Mesodermal cell (in vitro differentiated cells): ENCODE measurements at regions not wholly inside any gene's neighbourhood (a gene's known extent, or its start where the extent isn't known, plus 50 kb on each side); places are given as distances from the start of the nearest gene placed in this dataset.

Experiments
- H3K27ac ChIP-seq: 2 replicates; pipeline ENCODE4 v1.7.0; 2013; ENCODE audit warnings: mild to moderate bottlenecking, low read depth, low read length, moderate library complexity; ENCODE audit not compliant: severe bottlenecking
- H3K36me3 ChIP-seq: 2 replicates; pipeline ENCODE4 v1.7.1; 2013; ENCODE audit warnings: mild to moderate bottlenecking, low read length, moderate library complexity; ENCODE audit not compliant: control insufficient read depth, insufficient read depth
- H3K4me1 ChIP-seq: one replicate; pipeline ENCODE4 v1.7.1; 2013; ENCODE audit warnings: mild to moderate bottlenecking, low read length; ENCODE audit not compliant: insufficient read depth, control insufficient read depth, poor library complexity, severe bottlenecking
- H3K4me3 ChIP-seq: 2 replicates; pipeline ENCODE4 v1.7.0; 2013; ENCODE audit warnings: low read length, control low read depth, mild to moderate bottlenecking; ENCODE audit not compliant: insufficient read depth, poor library complexity, severe bottlenecking; ENCODE audit errors: extremely low read depth
- H3K9me3 ChIP-seq: 2 replicates; pipeline ENCODE4 v1.7.1; 2013; ENCODE audit warnings: mild to moderate bottlenecking, low read length, moderate library complexity; ENCODE audit not compliant: control insufficient read depth
- WGBS, 2 experiments: methylation state at CpG; one replicate each; pipeline ENCODE4 v1.1.5; 2013; ENCODE audit warnings: missing lambda C conversion rate in 2 of 2; ENCODE audit not compliant: insufficient coverage in 2 of 2; 5-methylcytosine and 5-hydroxymethylcytosine counted together

DNA sequence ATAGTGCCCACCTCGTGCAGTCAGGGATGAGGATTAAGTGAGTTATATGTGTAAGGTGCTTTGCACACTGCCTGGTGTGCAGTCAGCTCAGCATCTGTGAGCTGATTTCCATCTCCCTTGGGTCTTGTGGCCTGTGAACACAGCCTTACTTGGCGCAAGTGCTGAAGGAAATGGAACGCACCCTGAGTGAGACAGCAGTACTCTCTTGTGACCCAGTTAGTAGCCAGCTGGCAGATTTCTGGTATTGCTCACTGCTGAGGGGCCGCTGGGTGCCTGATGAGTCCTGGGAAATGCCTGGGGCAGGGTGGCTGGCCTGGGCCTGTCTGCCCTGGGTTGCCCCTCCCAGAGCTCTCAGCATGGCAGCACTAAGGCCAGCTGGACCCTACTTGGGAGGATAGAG, 90.9 kb upstream of the BOD1 start:
- Histone ChIP-seq H3K4me1 (no peaks in the 10 kb centered on the region), H3K27ac (no peak overlapping the region), H3K9me3 (no peaks in the 10 kb centered on the region), H3K4me3 (no peak overlapping the region), H3K36me3 (no peaks in the 10 kb centered on the region)
- 92 to 95% methylated on average over 4 of the region's 4 CpGs for WGBS, 2 experiments

DNA sequence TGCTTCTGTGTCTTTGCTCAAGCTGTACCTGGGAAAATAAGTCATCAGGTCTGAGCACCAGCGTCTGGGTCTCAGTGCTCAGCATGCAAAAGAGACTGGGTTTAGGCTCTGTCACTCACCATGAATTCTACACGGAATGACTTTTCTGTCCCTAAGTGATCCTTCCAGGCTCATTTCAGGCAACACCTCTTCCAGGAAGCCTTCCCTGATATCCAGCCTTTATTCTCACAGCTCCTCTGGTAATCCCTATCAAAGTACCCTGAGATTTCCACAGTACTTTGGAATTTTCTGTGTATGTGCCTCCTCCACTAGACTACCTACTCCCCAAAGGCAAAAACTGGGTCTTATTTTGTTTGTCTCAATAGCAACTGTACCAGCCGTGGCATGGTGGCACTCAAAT, 92.7 kb upstream of the BOD1 start:
- Histone ChIP-seq H3K4me1 (peaks cover under 1% of the 10 kb centered on the region), H3K36me3 (no peaks in the 10 kb centered on the region), H3K4me3 (no peak overlapping the region), H3K27ac (no peak overlapping the region), H3K9me3 (no peaks in the 10 kb centered on the region)
- WGBS, 2 experiments: 86 to 97% methylated on average over 3 of the region's 3 CpGs

GRCh38 chr5:173709761-173710160, 93.3 kb upstream of the BOD1 start:
- WGBS, 2 experiments: 76 to 84% methylated on average over 6 of the region's 6 CpGs

GRCh38 chr5:173710528-173710927, 94.1 kb upstream of the BOD1 start:
- H3K9me3 ChIP-seq: no peaks in the 10 kb centered on the region
- H3K36me3 ChIP-seq: no peaks in the 10 kb centered on the region
- H3K4me1 ChIP-seq: peaks cover 13% of the 10 kb centered on the region
- no peak overlapping the region for H3K27ac ChIP-seq
- 95 to 100% methylated on average over 3 of the region's 7 CpGs for WGBS, 2 experiments
- no peak overlapping the region for H3K4me3 ChIP-seq

More at GRCh38 chr5:173709761-173710160, 93.3 kb upstream of the BOD1 start:
- H3K36me3 ChIP-seq: no peaks in the 10 kb centered on the region
- H3K9me3 ChIP-seq: no peaks in the 10 kb centered on the region
- H3K27ac ChIP-seq: no peak overlapping the region
- no peak overlapping the region for H3K4me3 ChIP-seq
- H3K4me1 ChIP-seq: peaks cover 6% of the 10 kb centered on the region

DNA sequence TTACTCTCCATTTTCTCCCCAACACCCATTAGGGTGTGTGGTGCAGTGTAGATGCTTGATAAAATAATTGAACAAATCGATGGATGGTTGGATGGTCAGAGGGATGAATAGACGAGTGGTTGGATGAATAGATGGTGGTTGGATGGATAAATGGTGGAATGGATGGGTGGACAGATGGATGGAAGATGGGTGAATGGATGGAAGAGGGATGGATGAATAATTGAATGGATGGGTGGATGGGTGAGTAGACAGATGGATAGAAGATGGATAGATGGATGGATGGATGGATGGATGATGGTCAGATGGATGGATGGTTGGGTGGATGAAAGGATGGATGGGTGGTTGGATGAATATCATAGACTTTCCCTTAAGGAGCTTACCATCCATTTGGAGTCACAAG, 95.0 kb upstream of the BOD1 start:
- H3K9me3 ChIP-seq: no peaks in the 10 kb centered on the region
- no peak overlapping the region for H3K27ac ChIP-seq
- no peak overlapping the region for H3K4me3 ChIP-seq
- no peaks in the 10 kb centered on the region for H3K36me3 ChIP-seq
- H3K4me1 ChIP-seq: peaks cover 17% of the 10 kb centered on the region
- WGBS, 2 experiments: 91 to 100% methylated on average over 2 of the region's 2 CpGs

DNA sequence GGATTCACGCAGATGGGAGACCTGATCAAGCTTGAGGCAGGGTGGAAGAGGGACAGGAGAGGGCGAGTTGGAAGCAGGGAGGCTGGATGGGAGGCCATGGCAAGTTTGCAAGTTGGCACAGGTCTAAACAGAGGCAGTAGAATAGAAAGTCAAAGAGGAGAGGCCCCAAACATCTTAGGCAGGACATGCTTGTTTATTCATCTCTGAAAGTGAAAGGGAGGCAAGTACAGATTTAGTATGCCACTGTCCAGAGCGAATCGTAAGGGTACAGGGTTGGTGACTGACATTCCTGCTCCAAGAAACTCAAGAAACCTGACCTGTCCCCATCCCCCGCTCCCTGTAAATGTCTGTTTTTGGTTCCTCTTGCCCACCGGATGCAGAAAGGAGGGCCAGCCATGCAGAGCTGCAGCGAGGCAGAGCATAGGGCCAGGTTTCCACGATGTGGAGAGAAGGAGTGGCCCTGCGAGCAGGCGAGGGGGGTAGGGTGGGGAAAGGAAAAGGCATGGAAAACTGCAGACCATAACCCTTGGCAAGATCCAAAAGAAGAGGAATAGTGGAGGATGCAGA, 96.2 kb upstream of the BOD1 start:
- Histone ChIP-seq H3K4me1 (peaks cover 17% of the 10 kb centered on the region), H3K27ac (no peak overlapping the region), H3K4me3 (no peak overlapping the region), H3K9me3 (no peaks in the 10 kb centered on the region), H3K36me3 (no peaks in the 10 kb centered on the region)
- WGBS, 2 experiments: 82 to 84% methylated on average over 7 to 9 of the region's 10 CpGs

DNA sequence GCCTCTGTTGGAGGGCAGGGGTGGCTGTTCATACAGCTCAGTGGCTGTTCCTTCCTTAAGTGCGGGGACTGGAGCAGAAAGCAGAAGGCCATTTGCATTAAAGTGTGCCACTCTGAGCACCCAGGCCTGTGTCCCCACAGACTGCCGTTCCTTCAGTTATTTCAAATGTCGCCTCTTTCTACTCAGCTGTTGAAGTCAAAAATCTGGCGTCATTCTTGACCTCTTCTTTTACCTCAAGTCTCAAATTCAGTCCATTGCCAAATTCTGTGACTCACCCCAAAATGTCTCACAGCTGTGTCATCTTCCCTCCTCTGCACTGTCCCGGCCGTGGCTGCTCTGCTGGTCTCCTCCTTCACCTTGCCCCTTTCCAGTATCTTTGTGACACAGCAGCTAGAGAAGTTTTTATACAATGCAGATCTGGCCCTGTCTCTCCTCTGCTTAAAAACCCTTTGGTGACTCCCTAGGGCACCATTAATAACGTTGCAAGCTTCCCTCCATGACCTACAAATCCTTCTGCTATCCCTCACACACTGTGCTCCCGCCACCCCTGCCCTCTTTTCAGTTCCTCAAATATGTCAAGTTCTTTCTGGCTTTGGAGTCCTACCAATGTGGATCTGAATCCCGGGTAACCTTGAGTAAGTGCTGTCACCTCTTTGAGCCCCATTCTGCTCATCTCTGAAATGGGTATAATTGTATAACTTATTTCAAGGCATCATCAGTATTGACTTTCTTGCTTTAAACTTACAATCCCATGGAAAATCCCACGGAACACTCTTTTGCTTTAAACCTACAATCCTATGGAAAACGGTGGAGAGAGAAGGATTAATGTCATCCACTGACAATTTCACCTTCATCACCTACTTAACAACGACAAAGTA, 98.3 kb upstream of the BOD1 start:
- Histone ChIP-seq H3K4me3 (no peak overlapping the region), H3K4me1 (peaks cover 20% of the 10 kb centered on the region), H3K9me3 (no peaks in the 10 kb centered on the region), H3K27ac (no peak overlapping the region), H3K36me3 (no peaks in the 10 kb centered on the region)
- 84 to 88% methylated on average over 8 to 9 of the region's 12 CpGs for WGBS, 2 experiments

- Histone ChIP-seq H3K27ac (no peak overlapping the region), H3K4me3 (no peak overlapping the region), H3K9me3 (no peaks in the 10 kb centered on the region), H3K4me1 (peaks cover 21% of the 10 kb centered on the region), H3K36me3 (no peaks in the 10 kb centered on the region)
- WGBS, 2 experiments: 96 to 100% methylated on average over 3 to 6 of the region's 7 CpGs
Observed at GRCh38 chr5:173715607-173716006, 99.2 kb upstream of the BOD1 start.

DNA sequence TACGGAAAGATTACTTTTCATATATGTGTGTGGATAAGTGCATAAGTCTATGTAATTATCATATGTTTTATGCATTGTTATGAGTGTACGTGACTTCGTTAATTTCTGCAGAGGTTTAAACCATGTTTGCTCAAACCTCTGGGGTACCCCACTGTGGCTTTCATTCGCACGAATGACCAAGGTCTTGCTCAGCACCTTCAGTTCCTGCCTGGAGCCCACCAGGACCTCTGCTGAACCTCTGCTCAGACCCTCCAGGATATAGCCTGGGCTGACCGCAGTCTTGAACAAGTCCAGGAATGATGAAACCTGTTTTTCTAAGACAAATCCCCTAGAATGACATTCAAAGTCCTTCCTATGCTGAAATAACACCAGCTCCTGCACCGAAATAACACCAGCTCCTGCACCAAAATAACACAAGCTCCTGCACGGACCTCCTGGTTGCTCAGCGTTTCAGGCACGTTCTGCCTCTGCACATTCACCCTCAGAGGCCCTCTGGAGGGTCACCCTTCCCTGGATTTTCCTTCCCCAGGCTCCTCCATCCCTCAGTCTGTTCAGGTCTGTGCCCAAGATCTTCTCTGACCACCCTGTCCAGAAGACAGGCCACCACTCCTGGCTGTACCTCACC, 99.7 kb upstream of the BOD1 start:
- WGBS, 2 experiments: 90 to 93% methylated on average over 9 to 10 of the region's 10 CpGs
- Histone ChIP-seq H3K4me3 (no peak overlapping the region), H3K27ac (no peak overlapping the region), H3K9me3 (no peaks in the 10 kb centered on the region), H3K4me1 (peaks cover 21% of the 10 kb centered on the region), H3K36me3 (no peaks in the 10 kb centered on the region)

- no peak overlapping the region for H3K4me3 ChIP-seq
- H3K4me1 ChIP-seq: peaks cover 21% of the 10 kb centered on the region
- 88 to 94% methylated on average over 6 to 9 of the region's 10 CpGs for WGBS, 2 experiments
- H3K36me3 ChIP-seq: no peaks in the 10 kb centered on the region
- no peak overlapping the region for H3K27ac ChIP-seq
- no peaks in the 10 kb centered on the region for H3K9me3 ChIP-seq
Observed at GRCh38 chr5:173717959-173718358, 101.5 kb upstream of the BOD1 start.

GRCh38 chr5:173718469-173718868, 102.0 kb upstream of the BOD1 start:
- Histone ChIP-seq H3K4me1 (peaks cover 21% of the 10 kb centered on the region), H3K4me3 (no peak overlapping the region), H3K27ac (no peak overlapping the region), H3K9me3 (no peaks in the 10 kb centered on the region), H3K36me3 (no peaks in the 10 kb centered on the region)
- WGBS, 2 experiments: 90 to 93% methylated on average over 7 to 9 of the region's 10 CpGs
